K562 (cell line): ENCODE measurements at regions not wholly inside any gene's neighbourhood (a gene's known extent, or its start where the extent isn't known, plus 50 kb on each side); places are given as distances from the start of the nearest gene placed in this dataset.

Source experiments
- ATAC-seq: fragments of 200-7000 bp; cut with Tn5 transposase; 3 replicates; pipeline ENCODE4 v1.9.1; 2020; ENCODE audit warnings: moderate library complexity
- BruUV-seq: library from RNA; stranded (reverse); fragments of 400-500 nt; replicated peaks from 2 replicates; lab custom pipeline; 2021; lab: Mats Ljungman, UMichigan
- CTCF ChIA-PET: fragments of 300-600 bp; formaldehyde crosslinking; extraction: SDS; loops from one replicate; lab custom pipeline; 2021; ENCODE audit warnings: low intra/inter-chr PET ratio; lab: Yijun Ruan, JAX
- POLR2A ChIA-PET: fragments of 300-600, 350-650 bp; sonication (Branson Sonifier 250); formaldehyde crosslinking; extraction: SDS; loops from one replicate; lab custom pipeline; 2021; ENCODE audit warnings: antibody characterized with exemption, inconsistent platforms; lab: Yijun Ruan, JAX
- DNase-seq, 4 experiments: peaks; one replicate each; pipeline versions ENCODE4 v3.0.0 to v3.0.0-alpha.2; 2011 to 2018; ENCODE audit warnings: low spot score in 3 of 4, mixed read lengths in 3 of 4; ENCODE audit errors: extremely low read depth in 1 of 4
- FAIRE-seq: peaks from 2 replicates; lab custom pipeline; 2011; peaks lifted over from hg19 to GRCh38; lab: Jason Lieb, UNC
- H2AFZ ChIP-seq: 2 replicates; pipeline ENCODE4 v1.6.0; 2011; ENCODE audit warnings: low read depth, low read length, control low read depth, inconsistent platforms
- H3K27ac ChIP-seq: fragments of 200-600 bp; 3 replicates; pipeline ENCODE4 v1.8.0; 2011; ENCODE audit warnings: low read depth, mild to moderate bottlenecking, control low read depth, inconsistent platforms, low read length, moderate library complexity, mixed read lengths; ENCODE audit errors: extremely low read depth
- H3K27me3 ChIP-seq, 2 experiments: fragments of 300-600 bp in 1 of 2; 2 replicates in 1 of 2; 3 replicates in 1 of 2; pipeline versions ENCODE4 v1.6.0 to v1.8.0; 2011; ENCODE audit warnings: inconsistent platforms in 2 of 2, low read length in 2 of 2, mild to moderate bottlenecking in 1 of 2, mixed read lengths in 1 of 2, moderate library complexity in 1 of 2; ENCODE audit not compliant: control insufficient read depth in 2 of 2, insufficient read depth in 2 of 2
- H3K36me3 ChIP-seq: fragments of 300-600 bp; 3 replicates; pipeline ENCODE4 v1.8.0; 2011; ENCODE audit warnings: mild to moderate bottlenecking, low read length, inconsistent platforms; ENCODE audit not compliant: control insufficient read depth, insufficient read depth
- H3K4me1 ChIP-seq, 2 experiments: fragments of 200-600 bp in 1 of 2; replicated peaks in 1 of 2; 2 replicates in 1 of 2; 3 replicates in 1 of 2; pipeline versions ENCODE4 v1.5.1 to v1.8.0; 2011; ENCODE audit warnings: inconsistent platforms in 2 of 2, low read length in 2 of 2, mild to moderate bottlenecking in 1 of 2, mixed read lengths in 1 of 2, moderate library complexity in 1 of 2; ENCODE audit not compliant: control insufficient read depth in 2 of 2, insufficient read depth in 2 of 2
- H3K4me2 ChIP-seq: 2 replicates; pipeline ENCODE4 v1.6.1; 2011; ENCODE audit warnings: low read length, control low read depth, inconsistent platforms, mixed read lengths; ENCODE audit not compliant: insufficient read depth
- H3K4me3 ChIP-seq: fragments of 200-600 bp; sonication (generic), shearing (Covaris generic); 2 replicates; pipeline ENCODE4 v1.5.1; 2016; ENCODE audit warnings: control low read depth, inconsistent platforms
- H3K79me2 ChIP-seq: fragments of 200-600 bp; 3 replicates; pipeline ENCODE4 v1.8.0; 2011; ENCODE audit warnings: low read length, inconsistent platforms; ENCODE audit not compliant: control insufficient read depth, insufficient read depth
- H3K9ac ChIP-seq, 2 experiments: 2 replicates each; pipeline versions ENCODE4 v1.6.0 to v1.6.1; 2011; ENCODE audit warnings: low read depth in 2 of 2, low read length in 2 of 2, control low read depth in 1 of 2, inconsistent platforms in 1 of 2, mild to moderate bottlenecking in 1 of 2, mixed read lengths in 1 of 2; ENCODE audit not compliant: insufficient read depth in 1 of 2
- H3K9me1 ChIP-seq: one replicate; pipeline ENCODE4 v1.6.0; 2011; ENCODE audit warnings: inconsistent platforms, mild to moderate bottlenecking, low read length, moderate library complexity; ENCODE audit not compliant: control insufficient read depth, insufficient read depth
- H3K9me3 ChIP-seq: replicated peaks from 2 replicates; pipeline ENCODE4 v1.5.1; 2011; ENCODE audit warnings: low read depth, low read length, inconsistent platforms; ENCODE audit not compliant: control insufficient read depth, insufficient read depth
- H4K20me1 ChIP-seq: replicated peaks from 2 replicates; pipeline ENCODE4 v1.6.1; 2011; ENCODE audit warnings: low read length, inconsistent platforms, mixed read lengths; ENCODE audit not compliant: control insufficient read depth, insufficient read depth
- ARNT ChIP-seq, 2 experiments: fragments of 450-650 bp; IDR thresholded peaks; 2 replicates each; pipeline ENCODE4 v1.6.1; 2016; ENCODE audit warnings: mild to moderate bottlenecking in 1 of 2
- GATAD2B ChIP-seq: fragments of 450-650 bp; IDR thresholded peaks from 2 replicates; pipeline ENCODE4 v1.6.1; 2017; ENCODE audit warnings: mild to moderate bottlenecking, borderline replicate concordance
- HOXB6 ChIP-seq: fragments of 250-450 bp; sonication (Bioruptor Pico); IDR thresholded peaks from 2 replicates; pipeline ENCODE4 v1.5.1; 2022; ENCODE audit warnings: mild to moderate bottlenecking, borderline replicate concordance
- ID3 ChIP-seq, 2 experiments: fragments of 250-450 bp in 1 of 2; fragments of 450-650 bp in 1 of 2; sonication (Bioruptor Pico) in 1 of 2; IDR thresholded peaks; 2 replicates each; pipeline versions ENCODE4 v1.6.1 to v1.8.0; 2016 to 2021; ENCODE audit warnings: mild to moderate bottlenecking in 2 of 2, moderate library complexity in 2 of 2, missing compliant biosample characterization in 1 of 2, missing genetic modification characterization in 1 of 2
- MNT ChIP-seq, 2 experiments: fragments of 450-650 bp; conservative IDR thresholded peaks; 2 replicates each; pipeline ENCODE4 v1.6.1; 2017; ENCODE audit warnings: mild to moderate bottlenecking in 2 of 2, moderate library complexity in 2 of 2
- PPARD ChIP-seq: fragments of 250-450 bp; sonication (Bioruptor Pico); IDR thresholded peaks from 2 replicates; pipeline ENCODE4 v1.8.0; 2022; ENCODE audit warnings: inconsistent platforms, mild to moderate bottlenecking, moderate library complexity
- RBM22 ChIP-seq: fragments of 200-400 bp; formaldehyde crosslinking; IDR thresholded peaks from 2 replicates; pipeline ENCODE4 v1.6.1; 2018; ENCODE audit warnings: low read length, low read depth; ENCODE audit not compliant: poor library complexity, severe bottlenecking
- ZKSCAN8 ChIP-seq: fragments of 200-800 bp; sonication (Bioruptor generic); IDR thresholded peaks from 2 replicates; pipeline ENCODE4 v1.6.1; 2016; ENCODE audit warnings: missing genetic modification characterization, missing compliant biosample characterization
- ZNF79 ChIP-seq: fragments of 250-450 bp; sonication (Bioruptor Pico); IDR thresholded peaks from 2 replicates; pipeline ENCODE4 v1.4.0; 2020; ENCODE audit warnings: low read depth, mild to moderate bottlenecking, moderate library complexity
- WGBS: fragments of 100-300 bp; shearing (Covaris generic); methylation state at CpG from one replicate; pipeline ENCODE4 v1.1.6; 2016; ENCODE audit warnings: low coverage, mixed read lengths; ENCODE audit not compliant: insufficient coverage; ENCODE audit errors: missing lambda C conversion rate; 5-methylcytosine and 5-hydroxymethylcytosine counted together
- in situ Hi-C: fragments of 300-500 bp; cut with MboI; formaldehyde crosslinking; loops from 4 replicates; pipeline ENCODE4 v1.15.0; 2018; ENCODE audit warnings: inconsistent platforms, mixed read lengths
- intact Hi-C: fragments of 100-400 bp; cut with micrococcal nuclease; formaldehyde crosslinking; loops from 2 replicates; pipeline ENCODE4 v1.14.2; 2022
- TF ChIP-seq, protein P1 (sequence below): fragments of 450-650 bp; conservative IDR thresholded peaks from 2 replicates; pipeline ENCODE4 v1.6.1; 2016; ENCODE audit warnings: missing genetic modification characterization, low read depth, mild to moderate bottlenecking, control low read depth, missing compliant biosample characterization

DNA sequence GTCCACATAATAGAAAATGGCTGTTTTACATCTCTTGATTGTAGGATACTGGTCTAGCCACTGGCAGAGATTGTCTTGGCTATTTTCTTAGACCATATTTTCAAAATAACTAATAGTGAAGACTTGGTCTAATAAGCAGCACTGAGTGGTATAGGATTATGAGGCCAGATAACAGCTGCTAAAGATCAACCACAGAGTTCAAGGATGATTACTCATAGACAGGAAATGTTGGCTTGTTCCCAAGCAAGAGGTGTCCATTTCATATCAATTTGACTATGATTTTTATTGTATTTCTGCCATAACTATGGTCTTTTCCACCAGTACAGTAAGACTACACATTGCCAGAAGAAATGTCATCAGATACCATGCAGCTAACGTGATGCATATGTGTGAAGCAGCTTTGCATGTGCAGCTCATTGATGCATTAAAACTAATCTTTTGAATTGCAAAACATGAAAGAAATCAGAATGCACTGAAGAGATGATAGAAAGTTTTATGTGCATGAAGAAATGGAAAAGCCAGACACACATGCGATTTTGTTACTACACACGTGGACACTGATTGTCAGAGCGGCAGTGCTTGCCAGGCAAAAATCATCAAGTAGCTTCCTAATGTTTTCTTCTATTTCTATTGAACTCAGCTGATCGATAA is 693.3 kb downstream of the CDH11 start:
- Histone ChIP-seq H4K20me1 (no peaks in the 10 kb centered on the region), H2AFZ (no peak overlapping the region), H3K36me3 (no peaks in the 10 kb centered on the region), H3K27ac (no peak overlapping the region), H3K4me1 (no peaks in the 10 kb centered on the region), H3K9me1 (no peaks in the 10 kb centered on the region), H3K9ac (no peak overlapping the region), H3K79me2 (no peaks in the 10 kb centered on the region), H3K4me2 (no peak overlapping the region), H3K4me3 (no peak overlapping the region), H3K9me3 (no peaks in the 10 kb centered on the region; the same call in 1 of the 2 replicates), H3K27me3 (no peaks in the 10 kb centered on the region)
- DNase-seq (no peak), FAIRE-seq (no peak), ATAC-seq (no peak)
- intact Hi-C loops: no loop called here
- no TSS peak for BruUV-seq
- ChIA-PET CTCF (no interaction called here), POLR2A (no interaction called here)
- TF ChIP-seq PPARD (CRISPR knock-in tag): no peak
- TF ChIP-seq RBM22: no peak
- TF ChIP-seq HOXB6 (CRISPR knock-in tag): no peak
- TF ChIP-seq ZNF79 (CRISPR knock-in tag): no peak
- TF ChIP-seq MNT (conservative IDR thresholded peaks at IDR 0.05): no peak
- no peak for TF ChIP-seq GATAD2B
- TF ChIP-seq ARNT (IDR thresholded peaks at IDR 0.05): no peak
- no peak for TF ChIP-seq ZKSCAN8 (CRISPR knock-in tag)
- TF ChIP-seq, protein P1, sequence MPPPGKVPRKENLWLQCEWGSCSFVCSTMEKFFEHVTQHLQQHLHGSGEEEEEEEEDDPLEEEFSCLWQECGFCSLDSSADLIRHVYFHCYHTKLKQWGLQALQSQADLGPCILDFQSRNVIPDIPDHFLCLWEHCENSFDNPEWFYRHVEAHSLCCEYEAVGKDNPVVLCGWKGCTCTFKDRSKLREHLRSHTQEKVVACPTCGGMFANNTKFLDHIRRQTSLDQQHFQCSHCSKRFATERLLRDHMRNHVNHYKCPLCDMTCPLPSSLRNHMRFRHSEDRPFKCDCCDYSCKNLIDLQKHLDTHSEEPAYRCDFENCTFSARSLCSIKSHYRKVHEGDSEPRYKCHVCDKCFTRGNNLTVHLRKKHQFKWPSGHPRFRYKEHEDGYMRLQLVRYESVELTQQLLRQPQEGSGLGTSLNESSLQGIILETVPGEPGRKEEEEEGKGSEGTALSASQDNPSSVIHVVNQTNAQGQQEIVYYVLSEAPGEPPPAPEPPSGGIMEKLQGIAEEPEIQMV (tag): no peak
- TF ChIP-seq ID3 (CRISPR knock-in tag; IDR thresholded peaks at IDR 0.05): no peak
- TF ChIP-seq ID3 (tag; IDR thresholded peaks at IDR 0.05): no peak
- WGBS: 0% methylated on average over 5 of the region's 5 CpGs
- in situ Hi-C loops: no loop called here
